Stimulated activated CD8-positive, alpha-beta memory T cell treated with anti-CD3 and anti-CD28 coated beads, Interleukin-2, amount 100 ng/mL, for 48 hours (primary cell): ENCODE measurements at regions not wholly inside any gene's neighbourhood (a gene's known extent, or its start where the extent isn't known, plus 50 kb on each side); places are given as distances from the start of the nearest gene placed in this dataset.
"Not testable (repeated sequence)": the region's sequence is repeated elsewhere in the genome, so short reads cannot be mapped to it uniquely, and the experiment has no call there.

Source experiments
- DNase-seq, 2 donors: peaks; one replicate each; pipeline ENCODE4 v3.0.0-alpha.2; 2020; ENCODE audit warnings: low read depth in 2 of 2

DNA sequence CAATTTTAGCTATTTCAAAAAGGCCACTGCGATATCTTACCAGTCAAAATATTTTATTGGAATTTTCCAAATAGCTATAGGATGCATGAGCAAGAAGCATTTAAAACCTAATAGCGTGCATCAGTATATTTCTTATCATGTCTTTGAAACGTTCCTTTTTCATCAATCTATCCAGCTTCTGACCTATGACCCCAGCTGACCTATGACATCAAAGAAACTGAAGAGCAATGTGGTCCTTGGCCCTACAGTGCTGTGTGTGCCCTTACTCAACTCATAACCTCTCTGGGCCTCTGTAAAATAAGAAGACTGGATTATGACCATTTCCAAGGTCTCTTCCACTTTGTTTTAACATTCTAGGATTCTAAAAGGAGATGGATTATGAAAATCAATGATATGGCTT is 118.2 kb downstream of the ZNF22 start:
- DNase-seq = no peak

DNA sequence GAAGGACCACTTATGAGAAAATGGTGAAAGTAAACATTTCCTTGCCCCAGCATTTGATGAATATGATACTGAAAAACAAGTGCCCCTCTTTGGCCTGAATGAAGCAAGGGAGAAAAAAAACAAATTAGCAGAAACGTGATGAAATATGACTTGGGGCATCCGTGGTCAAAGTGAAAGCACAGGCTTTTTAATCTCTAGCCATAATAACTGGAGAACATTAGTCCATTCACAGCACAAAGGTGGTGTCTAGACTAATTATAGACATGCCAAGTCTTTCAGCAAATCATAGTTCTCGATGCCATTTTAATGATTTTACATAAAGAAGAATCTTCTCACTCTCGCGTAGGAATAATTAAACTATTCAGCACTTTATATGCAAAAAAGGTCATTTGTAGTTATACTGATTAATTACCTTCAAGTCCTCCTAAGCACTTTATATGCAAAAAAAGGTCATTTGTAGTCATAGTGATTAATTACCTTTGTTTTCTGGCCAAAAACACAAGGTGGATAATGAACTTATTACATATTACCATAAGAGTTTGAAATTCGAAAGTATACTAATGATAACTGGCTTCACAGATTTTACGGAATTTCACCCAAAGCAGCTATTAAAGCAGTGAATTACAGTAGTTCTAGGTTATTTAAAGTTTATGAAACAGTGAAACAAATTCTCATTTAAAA is 121.6 kb downstream of the ZNF22 start:
- not testable (repeated sequence) for DNase-seq

DNA sequence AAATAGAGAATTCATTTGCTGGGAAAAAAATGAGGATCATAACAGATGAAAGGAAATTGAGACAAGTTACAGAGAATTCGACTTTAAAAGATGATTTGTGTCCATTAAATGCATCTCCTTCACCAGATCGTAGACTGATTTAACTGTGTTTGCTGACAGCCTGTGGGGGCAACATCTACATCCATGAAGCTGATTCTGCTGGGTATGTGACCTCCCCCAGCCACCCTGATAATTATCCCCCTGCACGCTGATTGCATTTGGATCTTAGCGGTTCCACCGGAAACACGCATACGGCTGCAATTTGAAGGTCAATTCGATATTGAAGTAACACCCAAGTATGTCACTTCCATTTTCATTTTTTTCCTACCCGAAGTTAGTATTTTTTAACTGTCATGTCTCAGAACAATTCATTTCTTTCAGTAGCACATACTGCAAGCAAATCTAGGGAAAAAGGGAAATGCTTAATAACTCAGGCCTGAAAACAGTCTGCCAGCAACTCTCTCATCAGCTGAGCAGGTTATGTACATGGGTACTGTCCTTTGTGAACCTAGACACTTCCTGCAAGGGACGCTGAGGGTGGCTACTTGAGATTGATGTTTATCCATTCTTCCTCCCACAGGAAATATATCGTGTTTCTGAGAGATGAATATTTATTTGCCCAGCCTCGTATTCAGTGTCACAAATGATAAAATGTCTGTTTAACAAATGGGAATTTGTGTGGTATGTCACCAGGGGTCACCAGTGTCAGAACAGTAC is 134.9 kb downstream of the ZNF22 start:
- DNase-seq = no peak

DNA sequence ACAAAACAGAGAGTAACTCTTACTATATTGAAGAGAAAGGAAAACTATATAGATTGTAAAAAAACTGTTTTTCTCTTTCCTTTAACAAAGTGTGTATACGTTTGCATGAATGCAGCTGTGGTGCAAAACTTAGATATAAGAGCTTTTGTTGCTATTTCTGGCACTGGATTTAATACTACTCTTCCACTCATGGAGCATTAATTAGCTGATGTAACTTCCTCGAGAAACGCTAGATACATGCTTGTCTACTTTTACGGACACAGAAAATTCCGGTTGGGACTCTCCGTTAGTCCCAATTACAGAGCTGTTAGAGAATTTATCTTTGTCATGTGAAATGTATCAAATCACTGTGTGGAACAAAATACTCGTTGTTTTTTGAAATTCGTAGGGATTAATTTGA is 135.5 kb downstream of the ZNF22 start:
- DNase-seq = no peak

DNA sequence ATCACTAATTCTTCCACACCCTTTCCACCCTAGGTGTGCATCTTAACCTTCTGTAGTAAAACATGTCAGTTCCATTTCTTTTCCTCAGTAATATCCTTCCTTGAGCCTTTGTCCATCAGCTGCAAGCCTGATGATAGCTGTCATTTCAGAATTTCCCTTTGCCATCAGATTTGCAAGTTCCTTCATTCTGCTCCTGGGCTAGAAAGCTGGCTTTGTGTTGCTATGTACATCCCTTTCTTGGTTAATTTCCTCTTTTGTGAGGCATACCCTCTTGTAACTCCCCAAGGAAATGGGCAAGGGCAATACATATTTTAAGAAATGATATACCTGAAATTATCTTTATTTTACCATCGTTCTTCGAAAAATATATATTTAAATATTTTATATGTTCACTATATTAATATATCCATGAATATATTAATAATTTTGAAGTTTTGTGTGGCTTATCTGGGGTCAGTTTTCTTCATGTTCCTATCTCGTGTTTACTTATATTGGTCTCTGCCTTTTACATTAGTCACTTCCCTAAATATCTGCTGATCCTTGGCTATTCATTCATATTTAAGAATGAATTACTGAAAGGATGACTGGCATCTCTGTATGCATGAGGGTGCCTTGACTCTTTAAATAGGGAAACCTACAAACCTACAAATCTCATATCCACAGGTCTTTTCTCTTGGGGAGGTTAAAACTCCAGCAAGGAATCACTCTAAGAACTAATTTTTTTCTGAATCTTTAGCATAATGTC is 143.8 kb downstream of the ZNF22 start:
- no peak for DNase-seq

DNA sequence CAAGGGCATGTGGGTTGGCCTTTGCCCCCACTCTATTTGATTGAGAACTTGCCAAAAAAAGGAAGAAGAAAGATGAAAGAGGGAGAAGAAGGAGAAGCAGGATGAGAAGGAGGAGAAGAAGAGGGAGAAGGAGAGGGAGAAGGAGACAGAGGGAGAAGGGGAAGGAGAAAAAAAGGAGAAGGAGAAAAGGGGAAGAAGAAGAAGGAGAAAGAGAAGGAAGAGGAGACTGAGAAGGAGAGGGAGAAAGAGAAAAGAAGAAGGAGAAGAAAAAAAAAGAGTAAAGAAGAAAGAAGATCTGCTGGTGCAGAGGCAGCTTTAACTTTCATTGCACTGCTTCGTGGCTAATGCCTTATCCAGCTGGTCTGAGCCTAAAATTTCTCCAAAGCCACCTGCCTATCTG is 144.4 kb downstream of the ZNF22 start:
- not testable (repeated sequence) for DNase-seq

DNA sequence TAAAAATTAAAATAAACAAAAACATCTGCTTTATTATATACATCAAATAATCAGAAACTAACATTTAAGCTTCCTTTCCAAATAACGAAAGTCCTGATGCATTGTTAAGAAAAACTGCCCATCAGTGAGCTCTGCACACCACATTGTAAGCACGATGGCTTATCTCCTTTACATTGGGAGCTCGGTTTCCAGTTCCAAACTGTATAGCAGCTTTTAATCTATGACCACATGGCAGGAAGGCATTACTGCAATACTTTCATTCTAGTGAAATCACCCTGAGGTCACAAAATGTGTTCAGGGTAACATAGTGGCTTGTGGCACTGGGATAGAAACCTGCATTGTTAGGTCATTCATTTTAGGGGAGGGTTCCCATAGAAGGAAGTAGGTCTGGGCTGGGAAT is 146.3 kb downstream of the ZNF22 start:
- DNase-seq = no peak

DNA sequence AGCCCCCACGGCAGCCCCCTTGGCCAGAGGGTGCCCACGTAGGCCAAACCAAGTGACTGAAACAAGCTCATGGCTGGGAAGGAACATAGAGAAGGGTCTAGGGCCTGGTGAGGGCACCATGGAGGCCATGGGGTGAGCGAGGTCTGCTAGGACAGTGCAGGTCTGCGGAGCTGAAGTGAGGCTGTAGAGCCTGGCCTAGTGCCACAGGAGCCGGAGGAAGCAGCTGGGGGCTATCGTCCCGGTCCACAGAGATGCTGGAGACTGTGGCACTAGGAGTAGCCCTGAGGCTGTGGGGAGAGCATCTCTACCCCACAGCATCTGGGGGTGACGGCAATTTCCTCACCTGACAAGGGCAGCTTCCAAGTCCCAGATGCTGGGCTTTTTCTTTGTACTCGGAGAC is 150.3 kb downstream of the ZNF22 start:
- DNase-seq = no peak

DNA sequence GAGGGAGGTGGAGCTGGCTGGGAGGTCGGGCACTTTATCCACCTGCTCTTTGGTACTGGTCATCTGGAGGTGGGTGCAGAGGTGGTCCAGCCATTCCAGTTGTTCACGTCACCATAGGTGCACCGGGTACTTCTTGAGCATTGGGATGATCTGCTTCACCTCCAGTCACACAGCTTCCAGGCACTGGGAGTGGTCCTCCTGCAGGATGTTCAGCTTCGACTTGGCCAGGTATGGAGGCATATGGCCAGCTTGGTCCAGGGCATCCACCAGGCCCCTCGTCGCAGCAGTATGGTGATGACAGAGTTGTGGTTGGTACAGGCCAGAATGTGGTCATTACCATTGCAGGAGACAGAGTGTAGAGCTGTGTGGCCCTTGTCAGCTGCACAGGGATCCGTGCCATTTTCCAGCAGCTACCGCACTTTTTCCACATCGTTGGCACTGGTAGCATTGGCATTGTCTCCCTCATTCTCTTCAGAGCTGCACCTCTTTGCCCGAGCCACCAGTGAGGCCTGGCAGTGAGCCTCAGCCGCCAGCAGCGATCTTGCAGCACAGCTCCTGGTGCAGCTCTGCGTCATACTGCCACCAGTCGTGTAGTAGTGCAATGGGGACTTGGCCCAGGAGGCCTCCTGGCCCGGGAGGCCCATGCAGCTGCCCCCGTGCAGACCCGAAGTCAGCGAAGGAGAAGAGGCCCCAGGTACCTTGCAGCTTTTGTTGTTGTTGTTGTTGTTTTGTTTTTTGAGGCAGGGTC is 150.9 kb downstream of the ZNF22 start:
- no peak for DNase-seq

DNA sequence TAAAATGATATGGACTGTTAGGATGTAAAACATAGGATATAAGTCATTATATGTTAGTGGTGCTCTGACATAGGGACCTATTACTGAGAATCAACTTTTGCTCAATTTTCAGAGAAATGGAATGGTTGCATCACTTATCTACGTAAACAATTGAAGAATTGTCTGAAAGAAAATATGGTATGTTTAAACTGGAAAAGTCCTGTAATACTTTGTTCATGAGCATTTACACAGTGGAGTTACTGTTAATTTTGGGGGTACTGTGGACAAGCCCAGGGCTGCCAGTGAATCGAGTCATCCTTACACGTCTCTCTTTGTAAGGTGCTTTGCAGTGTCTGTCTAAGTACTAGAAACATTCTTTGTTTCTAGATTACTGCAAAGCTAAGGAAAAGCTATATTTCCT is 152.0 kb downstream of the ZNF22 start:
- DNase-seq = no peak

DNA sequence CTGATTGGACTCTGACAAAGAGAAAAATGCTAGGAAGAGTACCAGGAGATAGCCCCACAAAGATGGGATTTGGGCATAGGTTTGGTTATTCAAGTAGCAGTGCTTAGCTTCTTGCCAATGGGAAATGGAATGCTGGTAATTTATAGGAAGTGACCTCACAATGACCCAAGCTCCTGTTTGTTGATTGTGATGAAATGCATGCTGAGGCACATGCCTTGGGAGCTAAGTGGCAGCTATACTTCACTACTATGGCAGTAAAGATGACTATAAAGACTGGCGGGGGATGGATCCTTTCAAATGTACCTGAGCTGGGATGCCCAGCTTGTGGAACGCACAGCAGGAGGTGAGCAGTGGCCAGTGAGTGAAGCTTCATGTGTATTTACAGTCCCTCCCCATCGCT is 153.8 kb downstream of the ZNF22 start:
- DNase-seq = no peak

DNA sequence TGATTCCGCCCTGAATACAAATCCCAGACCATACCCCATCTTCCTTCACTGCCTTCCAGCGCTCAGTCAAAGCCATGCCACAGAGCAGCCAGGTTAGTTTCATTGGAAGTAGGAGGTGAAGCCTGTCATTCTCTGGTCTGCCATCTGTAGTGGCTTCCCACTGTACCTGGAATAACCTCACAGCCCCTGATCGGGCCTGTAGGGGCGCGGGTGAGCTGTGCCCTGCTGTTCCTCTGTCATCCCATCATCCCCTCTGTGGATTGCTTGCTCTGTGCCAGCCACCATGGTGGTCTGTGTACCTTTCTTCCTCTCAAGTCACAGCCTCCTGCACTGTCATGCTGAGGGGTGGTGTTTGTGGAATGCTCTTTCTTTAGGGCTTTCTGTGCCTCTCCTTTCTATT is 155.1 kb downstream of the ZNF22 start:
- DNase-seq = no peak

DNA sequence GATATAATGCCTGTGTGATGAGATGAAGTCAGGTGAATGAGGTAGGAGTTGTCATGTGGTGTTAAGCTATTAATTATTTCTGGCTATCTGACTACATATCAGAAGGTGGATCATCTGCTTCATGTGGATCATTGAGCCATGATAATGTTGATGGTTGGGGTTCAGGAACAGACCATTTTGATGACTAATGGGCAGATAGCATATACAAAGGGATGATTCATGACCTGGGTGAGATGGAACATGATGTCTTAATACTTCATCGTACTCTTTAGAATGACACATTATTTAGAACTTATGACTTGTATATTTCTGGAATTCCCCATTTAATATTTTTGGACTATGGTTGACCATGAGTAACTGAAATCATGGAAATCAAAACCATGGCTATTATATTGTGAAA is 155.1 kb downstream of the OR13A1 start:
- no peak for DNase-seq

DNA sequence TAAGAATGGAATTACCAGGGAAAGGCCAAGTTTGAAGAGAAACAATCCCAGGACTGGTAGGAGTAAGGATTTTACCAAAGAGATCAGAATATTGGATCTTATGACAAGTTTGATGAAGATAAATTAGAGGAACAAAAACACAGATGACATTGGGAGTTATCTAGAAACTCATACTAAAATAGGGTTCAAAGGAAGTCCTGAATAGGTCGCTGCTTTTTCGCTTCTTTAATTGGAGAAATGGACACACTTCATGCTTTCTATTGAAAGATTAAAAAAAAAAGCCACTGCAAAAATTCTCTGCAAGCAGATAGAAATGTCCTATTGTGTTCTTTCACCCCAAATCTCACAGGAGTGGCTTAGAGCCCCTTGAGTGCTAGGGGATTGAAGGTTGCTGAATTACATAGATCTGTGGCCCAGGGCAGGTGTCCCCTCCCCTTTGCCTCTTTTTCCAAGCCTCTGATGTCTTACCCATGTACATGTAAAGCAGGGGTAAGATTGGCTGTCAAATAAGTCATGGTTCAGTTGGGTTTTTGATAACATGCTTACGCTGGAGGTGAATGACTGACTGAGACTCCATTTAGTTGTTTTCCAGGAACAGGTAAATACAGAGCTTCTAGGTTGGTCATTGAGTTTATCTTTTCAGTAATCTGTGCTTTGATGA is 152.0 kb downstream of the OR13A1 start:
- no peak for DNase-seq

DNA sequence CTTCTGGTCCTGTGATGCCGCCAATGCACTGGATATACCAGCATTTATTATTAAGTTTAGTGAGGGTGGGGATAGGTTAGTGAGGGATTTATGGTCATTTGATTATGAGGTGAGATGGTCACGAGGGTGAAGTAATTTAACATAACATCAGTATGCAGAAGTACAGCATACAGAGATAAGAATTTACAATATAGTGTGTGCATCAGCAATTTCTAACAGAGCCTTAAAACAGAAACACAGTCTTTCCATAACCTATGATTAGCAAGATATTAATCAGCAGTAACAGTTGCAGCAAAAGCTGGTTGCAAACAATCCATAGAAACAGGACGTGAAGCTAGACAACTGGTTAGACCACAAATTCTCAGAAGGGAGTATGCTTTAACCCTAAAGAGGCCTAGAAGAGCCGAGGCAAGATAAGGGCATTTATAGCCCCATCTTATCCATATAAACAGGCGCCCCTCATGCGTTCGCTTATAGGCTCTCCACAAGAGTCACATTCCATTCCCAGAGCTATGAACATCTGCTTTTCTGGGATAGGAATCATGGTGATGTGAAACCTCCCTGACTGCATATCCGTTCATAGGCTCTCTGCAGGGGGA is 139.8 kb downstream of the OR13A1 start:
- not testable (repeated sequence) for DNase-seq

DNA sequence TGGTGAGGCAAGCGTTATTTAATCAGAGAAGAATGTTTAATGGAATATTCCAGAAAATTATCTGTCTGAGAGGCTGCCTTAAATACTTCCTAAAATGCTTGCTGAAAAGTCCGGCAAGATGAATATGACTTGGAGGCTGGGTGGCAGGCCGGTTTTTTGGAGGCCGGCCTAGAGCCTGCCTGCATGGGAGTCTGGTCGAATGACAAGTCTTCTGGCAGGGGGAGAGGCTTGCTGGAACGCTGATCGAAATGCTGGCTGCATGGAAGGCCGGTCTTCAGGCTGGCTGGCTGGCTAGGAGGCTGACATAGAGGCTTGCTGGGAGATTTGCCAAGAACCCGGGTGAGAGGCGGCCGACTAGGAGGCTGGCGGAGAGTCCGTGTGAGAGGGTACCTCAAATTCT is 135.7 kb downstream of the OR13A1 start:
- DNase-seq = no peak

DNA sequence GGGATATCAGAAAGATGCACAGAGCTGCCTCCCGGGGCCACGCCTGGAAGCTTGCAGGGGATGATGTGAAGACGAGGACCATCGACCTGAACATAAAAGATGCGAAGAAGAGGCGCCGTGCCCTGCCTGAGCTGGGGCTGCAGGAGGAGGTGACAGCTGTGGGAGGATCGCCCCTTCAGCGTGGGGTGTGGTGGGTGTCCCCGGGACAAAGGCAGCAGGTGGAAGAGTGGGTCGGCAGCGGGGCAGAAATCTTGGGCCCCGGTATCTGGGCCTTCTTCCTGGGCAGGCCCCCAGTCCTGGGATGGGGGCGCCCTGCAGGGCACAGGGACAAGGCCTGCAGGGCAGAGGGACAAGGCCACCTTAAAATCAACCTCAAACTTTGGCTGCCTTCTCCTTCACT is 134.9 kb downstream of the OR13A1 start:
- DNase-seq = no peak

DNA sequence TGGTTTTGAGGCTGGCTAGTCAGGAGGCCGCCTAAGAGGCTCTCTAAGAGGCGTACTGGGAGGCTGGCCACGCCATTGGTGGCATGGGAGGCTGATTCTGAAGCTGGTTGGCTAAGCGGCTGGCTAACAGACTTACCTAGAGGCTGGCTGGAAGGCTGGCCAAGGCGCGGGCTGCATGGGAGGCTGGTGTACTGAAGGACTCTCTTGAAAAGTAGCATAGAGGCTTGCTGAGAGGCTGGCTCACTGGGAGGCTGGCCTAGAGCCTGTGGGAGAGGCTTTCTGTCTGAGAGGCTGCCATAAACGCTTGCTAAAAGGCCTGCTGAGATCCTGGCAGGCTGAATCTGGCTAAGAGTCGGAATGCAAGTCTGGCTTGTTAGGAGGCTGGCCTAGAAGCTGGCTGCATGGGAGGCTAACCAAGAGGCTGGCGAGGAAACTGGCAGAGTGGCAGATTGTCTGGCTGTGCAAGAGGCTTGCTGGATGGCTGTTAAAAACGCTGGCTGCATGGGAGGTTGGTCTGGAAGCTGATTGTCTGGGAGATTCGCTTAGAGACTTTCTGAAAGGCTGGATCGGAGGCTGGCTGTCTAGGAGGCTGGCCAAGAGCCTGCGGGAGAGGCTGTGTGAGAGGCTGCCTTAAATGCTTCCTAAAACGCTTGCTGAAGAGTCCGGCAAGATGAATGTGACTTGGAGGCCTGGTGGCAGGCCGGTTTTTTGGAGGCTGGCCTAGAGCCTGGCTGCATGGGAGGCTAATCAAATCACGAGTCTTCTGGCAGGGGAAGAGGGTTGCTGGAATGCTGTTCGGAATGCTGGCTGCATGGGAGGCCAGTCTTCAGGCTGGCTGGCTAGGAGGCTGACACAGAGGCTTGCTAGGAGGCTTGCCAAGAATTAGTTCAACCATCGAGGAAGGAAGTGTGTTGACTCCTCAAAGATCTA is 134.2 kb downstream of the OR13A1 start:
- no peak for DNase-seq

DNA sequence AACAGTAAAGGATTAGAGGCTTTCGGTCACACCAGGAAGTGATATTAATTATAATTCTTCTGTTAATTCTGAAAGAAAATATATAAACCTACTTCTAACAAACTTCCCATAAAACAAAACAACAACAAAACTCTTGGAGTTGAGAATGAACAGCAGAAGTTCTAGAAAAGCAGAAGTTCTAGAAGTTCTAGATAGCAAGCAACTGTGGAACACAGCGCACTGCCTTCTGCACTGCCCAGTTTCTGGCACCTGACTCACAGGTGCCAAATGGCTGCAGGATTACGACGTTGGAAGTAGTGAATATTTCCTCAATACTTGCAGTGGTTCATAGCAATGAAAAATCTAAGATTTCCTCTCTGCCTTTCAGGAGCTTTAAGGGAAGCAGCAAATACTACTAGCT is 132.2 kb downstream of the OR13A1 start:
- no peak for DNase-seq

DNA sequence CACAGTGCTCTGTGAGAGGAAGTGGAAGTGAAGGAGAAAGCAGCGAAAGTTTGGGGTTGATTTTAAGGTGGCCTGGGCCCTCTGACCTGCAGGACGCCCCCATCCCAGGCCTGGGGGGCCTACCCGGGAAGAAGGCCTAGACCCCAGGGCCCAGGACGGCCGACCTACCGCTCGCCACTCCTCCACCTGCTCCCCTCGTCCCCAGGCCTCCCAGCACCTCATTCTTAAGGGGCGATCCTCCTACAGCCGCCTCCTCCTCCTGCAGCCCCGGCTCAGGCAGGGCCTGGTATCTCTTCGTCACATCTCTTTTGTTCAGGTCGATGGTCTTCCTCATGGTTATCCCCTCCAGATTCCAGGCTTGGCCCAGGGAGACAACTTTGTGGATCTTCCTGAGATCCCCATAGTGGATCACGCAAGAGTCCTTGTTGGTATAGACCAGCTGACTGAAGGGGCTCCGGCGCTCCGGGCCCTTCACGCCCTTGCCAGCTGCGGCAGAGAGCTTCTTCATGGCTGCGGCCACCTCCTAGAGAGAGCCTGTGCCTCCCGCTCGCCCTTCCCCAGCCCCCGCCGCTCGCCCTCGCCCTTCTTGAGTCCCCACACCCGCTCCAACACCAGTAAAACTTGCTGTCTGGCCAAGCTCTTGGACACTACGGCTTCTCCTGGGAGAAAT is 117.5 kb downstream of the OR13A1 start:
- no peak for DNase-seq
